ENCODE measurements at regions not wholly inside any gene's neighbourhood (a gene's known extent, or its start where the extent isn't known, plus 50 kb on each side); places are given as distances from the start of the nearest gene placed in this dataset.

- TF ChIP-seq ZNF148 (tag by site-specific recombination; IDR thresholded peaks at IDR 0.05; ENCODE audit: borderline replicate concordance) (no peak), ZBTB17 (tag by site-specific recombination; IDR thresholded peaks at IDR 0.05) (no peak), ZFP3 (tag by site-specific recombination; IDR thresholded peaks at IDR 0.05; ENCODE audit: low read depth) (no peak), PRDM10 (tag by site-specific recombination; IDR thresholded peaks at IDR 0.05) (no peak), ZNF514 (tag by site-specific recombination; IDR thresholded peaks at IDR 0.05) (no peak), ZNF645 (tag by site-specific recombination; IDR thresholded peaks at IDR 0.05) (no peak), ZNF133 (tag by site-specific recombination; IDR thresholded peaks at IDR 0.05) (no peak), ZNF2 (tag by site-specific recombination; IDR thresholded peaks at IDR 0.05) (no peak)
Measured at GRCh38 chr4:187711586-187711985, 284.0 kb upstream of the ZFP42 start.

GRCh38 chr4:187714957-187715356 lies 280.6 kb upstream of the ZFP42 start:
- Histone ChIP-seq H3K36me3 (ENCODE audit: control insufficient read depth in 2 of 2, insufficient read depth in 1 of 2, low read length in 2 of 2) (no peaks in the 10 kb centered on the region), H3K4me3 (ENCODE audit: low read depth, low read length) (no peak overlapping the region), H3K27ac (ENCODE audit: extremely low read depth, low read depth, low read length) (no peak overlapping the region), H3K4me1 (ENCODE audit: control insufficient read depth, insufficient read depth, low read length) (no peaks in the 10 kb centered on the region), H3K9me3 (ENCODE audit: control insufficient read depth, insufficient read depth, low read depth, low read length) (no peaks in the 10 kb centered on the region)
- ChIA-PET CTCF (interaction anchor here (0.7 kb wide), 1 partner anchor 38 kb away, joined by 3 read pairs; no protein-coding TSS in a partner anchor), POLR2A (no interaction called here)
- TF ChIP-seq ZNF623 (tag by site-specific recombination; IDR thresholded peaks at IDR 0.05) (no peak), KLF1 (tag by site-specific recombination; IDR thresholded peaks at IDR 0.05) (no peak), ZNF776 (tag by site-specific recombination; IDR thresholded peaks at IDR 0.05; ENCODE audit: borderline replicate concordance) (no peak), ZNF747 (tag by site-specific recombination; IDR thresholded peaks at IDR 0.05) (no peak), ZNF830 (tag by site-specific recombination; IDR thresholded peaks at IDR 0.05; ENCODE audit: low read depth) (no peak), ZBTB6 (tag by site-specific recombination; IDR thresholded peaks at IDR 0.05) (no peak), MZF1 (tag by site-specific recombination; IDR thresholded peaks at IDR 0.05; ENCODE audit: borderline replicate concordance) (no peak), ZNF10 (tag by site-specific recombination; IDR thresholded peaks at IDR 0.05) (no peak), ZNF707 (tag by site-specific recombination; IDR thresholded peaks at IDR 0.05) (no peak), ZNF335 (tag by site-specific recombination; conservative IDR thresholded peaks at IDR 0.05) (no peak), ZNF148 (tag by site-specific recombination; IDR thresholded peaks at IDR 0.05; ENCODE audit: borderline replicate concordance) (no peak), ZXDB (tag by site-specific recombination; IDR thresholded peaks at IDR 0.05) (no peak), SP2 (tag by site-specific recombination; IDR thresholded peaks at IDR 0.05) (no peak), ZNF404 (tag by site-specific recombination; IDR thresholded peaks at IDR 0.05) (no peak), ZNF423 (tag by site-specific recombination; IDR thresholded peaks at IDR 0.05) (no peak), ZNF629 (tag by site-specific recombination; IDR thresholded peaks at IDR 0.05) (no peak), TCF7L2 (IDR thresholded peaks at IDR 0.05; ENCODE audit: borderline replicate concordance, low read depth, low read length) (no peak)

More at GRCh38 chr4:187711586-187711985, 284.0 kb upstream of the ZFP42 start:
- ChIA-PET CTCF (no interaction called here), POLR2A (no interaction called here)
- Histone ChIP-seq H3K36me3 (ENCODE audit: control insufficient read depth in 2 of 2, insufficient read depth in 1 of 2, low read length in 2 of 2) (no peaks in the 10 kb centered on the region), H3K27ac (ENCODE audit: extremely low read depth, low read depth, low read length) (no peak overlapping the region), H3K9me3 (ENCODE audit: control insufficient read depth, insufficient read depth, low read depth, low read length) (no peaks in the 10 kb centered on the region), H3K4me1 (ENCODE audit: control insufficient read depth, insufficient read depth, low read length) (no peaks in the 10 kb centered on the region), H3K4me3 (ENCODE audit: low read depth, low read length) (no peak overlapping the region)

Data from HEK293 (cell line).